Osteocyte (in vitro differentiated cells): ENCODE measurements at regions not wholly inside any gene's neighbourhood (a gene's known extent, or its start where the extent isn't known, plus 50 kb on each side); places are given as distances from the start of the nearest gene placed in this dataset.

Experiments
- DNase-seq: peaks from one replicate; pipeline ENCODE4 v3.0.0; 2021; ENCODE audit warnings: mixed read lengths; ENCODE audit not compliant: unreplicated experiment; ENCODE audit errors: extremely low spot score
- H3K27ac Mint-ChIP-seq: one replicate; pipeline ENCODE4 v1.8.0; 2021; ENCODE audit warnings: mild to moderate bottlenecking, mixed read lengths; ENCODE audit not compliant: unreplicated experiment
- H3K27me3 Mint-ChIP-seq: one replicate; pipeline ENCODE4 v1.8.0; 2021; ENCODE audit warnings: mixed read lengths; ENCODE audit not compliant: unreplicated experiment
- H3K36me3 Mint-ChIP-seq: one replicate; pipeline ENCODE4 v1.8.0; 2021; ENCODE audit warnings: mixed read lengths; ENCODE audit not compliant: unreplicated experiment
- H3K4me1 Mint-ChIP-seq: one replicate; pipeline ENCODE4 v1.8.0; 2021; ENCODE audit warnings: mixed read lengths; ENCODE audit not compliant: unreplicated experiment
- H3K4me3 Mint-ChIP-seq: one replicate; pipeline ENCODE4 v1.8.0; 2021; ENCODE audit warnings: mild to moderate bottlenecking, moderate library complexity, mixed read lengths; ENCODE audit not compliant: unreplicated experiment
- H3K9me3 Mint-ChIP-seq: one replicate; pipeline ENCODE4 v1.8.0; 2021; ENCODE audit warnings: mixed read lengths; ENCODE audit not compliant: unreplicated experiment
- TF ChIP-seq, protein P1 (sequence below): fragments of 200-600 bp; sonication (generic); IDR thresholded peaks from 2 replicates; pipeline ENCODE4 v1.5.0; 2021; ENCODE audit warnings: antibody characterized with exemption, mild to moderate bottlenecking, moderate library complexity

DNA sequence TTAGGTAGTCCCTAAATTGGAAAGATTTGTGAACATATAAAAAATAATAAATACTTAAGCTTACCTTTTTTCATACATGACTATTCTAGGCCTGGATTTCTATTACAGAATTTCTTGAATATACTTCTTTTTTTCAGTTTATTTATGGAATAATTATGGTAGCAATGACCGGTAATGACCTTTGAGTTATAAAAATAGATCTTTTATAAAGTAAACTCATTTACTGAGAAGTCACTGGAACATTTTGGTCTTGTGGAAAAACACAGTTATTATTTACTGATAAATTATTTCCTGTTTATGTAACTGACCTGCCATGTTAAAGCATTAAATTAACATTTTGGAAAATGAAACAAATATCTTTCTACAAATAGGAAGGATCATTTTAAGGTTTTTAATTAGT is 80.4 kb upstream of the RASGEF1B start:
- Mint-ChIP-seq H3K4me3 (no peak overlapping the region), H3K36me3 (no peaks in the 10 kb centered on the region), H3K27ac (no peak overlapping the region), H3K4me1 (no peaks in the 10 kb centered on the region), H3K27me3 (no peaks in the 10 kb centered on the region), H3K9me3 (no peaks in the 10 kb centered on the region)
- no peak for DNase-seq
- TF ChIP-seq, protein P1, sequence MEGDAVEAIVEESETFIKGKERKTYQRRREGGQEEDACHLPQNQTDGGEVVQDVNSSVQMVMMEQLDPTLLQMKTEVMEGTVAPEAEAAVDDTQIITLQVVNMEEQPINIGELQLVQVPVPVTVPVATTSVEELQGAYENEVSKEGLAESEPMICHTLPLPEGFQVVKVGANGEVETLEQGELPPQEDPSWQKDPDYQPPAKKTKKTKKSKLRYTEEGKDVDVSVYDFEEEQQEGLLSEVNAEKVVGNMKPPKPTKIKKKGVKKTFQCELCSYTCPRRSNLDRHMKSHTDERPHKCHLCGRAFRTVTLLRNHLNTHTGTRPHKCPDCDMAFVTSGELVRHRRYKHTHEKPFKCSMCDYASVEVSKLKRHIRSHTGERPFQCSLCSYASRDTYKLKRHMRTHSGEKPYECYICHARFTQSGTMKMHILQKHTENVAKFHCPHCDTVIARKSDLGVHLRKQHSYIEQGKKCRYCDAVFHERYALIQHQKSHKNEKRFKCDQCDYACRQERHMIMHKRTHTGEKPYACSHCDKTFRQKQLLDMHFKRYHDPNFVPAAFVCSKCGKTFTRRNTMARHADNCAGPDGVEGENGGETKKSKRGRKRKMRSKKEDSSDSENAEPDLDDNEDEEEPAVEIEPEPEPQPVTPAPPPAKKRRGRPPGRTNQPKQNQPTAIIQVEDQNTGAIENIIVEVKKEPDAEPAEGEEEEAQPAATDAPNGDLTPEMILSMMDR = no peak

- no peak overlapping the region for H3K4me3 Mint-ChIP-seq
- no peaks in the 10 kb centered on the region for H3K27me3 Mint-ChIP-seq
- no peaks in the 10 kb centered on the region for H3K9me3 Mint-ChIP-seq
- no peak for DNase-seq
- H3K36me3 Mint-ChIP-seq = no peaks in the 10 kb centered on the region
- no peaks in the 10 kb centered on the region for H3K4me1 Mint-ChIP-seq
- TF ChIP-seq, protein P1 = no peak
- H3K27ac Mint-ChIP-seq = no peak overlapping the region
Measured at GRCh38 chr4:81550388-81550859, 78.7 kb upstream of the RASGEF1B start.

- Mint-ChIP-seq H3K4me3 (no peak overlapping the region), H3K9me3 (no peaks in the 10 kb centered on the region), H3K27me3 (no peaks in the 10 kb centered on the region), H3K27ac (no peak overlapping the region), H3K36me3 (no peaks in the 10 kb centered on the region), H3K4me1 (no peaks in the 10 kb centered on the region)
- TF ChIP-seq, protein P1 = no peak
- DNase-seq = no peak
Measured at GRCh38 chr4:81549984-81550383, 78.3 kb upstream of the RASGEF1B start.

- no peak overlapping the region for H3K27ac Mint-ChIP-seq
- TF ChIP-seq, protein P1 = no peak
- peaks cover 6% of the 10 kb centered on the region for H3K9me3 Mint-ChIP-seq
- H3K4me3 Mint-ChIP-seq = no peak overlapping the region
- no peaks in the 10 kb centered on the region for H3K4me1 Mint-ChIP-seq
- H3K36me3 Mint-ChIP-seq = no peaks in the 10 kb centered on the region
- no peak for DNase-seq
- H3K27me3 Mint-ChIP-seq = no peaks in the 10 kb centered on the region
Measured at GRCh38 chr4:81546777-81547176, 75.1 kb upstream of the RASGEF1B start.

GRCh38 chr4:81541161-81541945 is 69.6 kb upstream of the RASGEF1B start:
- DNase-seq = no peak
- H3K27ac Mint-ChIP-seq = no peak overlapping the region
- peaks cover 6% of the 10 kb centered on the region for H3K9me3 Mint-ChIP-seq
- no peaks in the 10 kb centered on the region for H3K4me1 Mint-ChIP-seq
- H3K36me3 Mint-ChIP-seq = no peaks in the 10 kb centered on the region
- no peak overlapping the region for H3K4me3 Mint-ChIP-seq
- no peaks in the 10 kb centered on the region for H3K27me3 Mint-ChIP-seq
- TF ChIP-seq, protein P1 = no peak
